ENCODE measurements at regions not wholly inside any gene's neighbourhood (a gene's known extent, or its start where the extent isn't known, plus 50 kb on each side); places are given as distances from the start of the nearest gene placed in this dataset.
A peak's percentile ranks its signal among the peaks of the same experiment; 100 is the strongest.

DNA sequence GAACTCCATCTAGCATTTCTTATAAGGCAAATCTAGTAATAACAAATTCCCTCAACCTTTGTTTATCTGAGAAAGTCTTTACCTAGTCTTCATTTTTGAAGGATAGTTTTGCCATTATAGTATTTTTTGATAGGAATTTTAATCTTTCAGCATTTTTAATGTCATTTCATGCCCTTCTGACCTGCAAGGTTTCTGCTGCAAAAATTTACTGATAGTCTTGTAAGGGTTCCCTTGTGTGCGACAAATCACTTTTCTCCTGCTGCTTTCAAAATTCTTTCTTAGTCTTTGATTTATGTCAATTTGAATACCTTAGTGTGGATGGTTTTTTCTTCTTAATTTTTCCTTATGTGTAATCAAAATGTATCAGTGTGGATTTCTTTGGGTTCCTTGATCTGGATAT, 297.5 kb upstream of the FAM78B start:
- no peak for TF ChIP-seq CTCF (IDR thresholded peaks at IDR 0.05)

DNA sequence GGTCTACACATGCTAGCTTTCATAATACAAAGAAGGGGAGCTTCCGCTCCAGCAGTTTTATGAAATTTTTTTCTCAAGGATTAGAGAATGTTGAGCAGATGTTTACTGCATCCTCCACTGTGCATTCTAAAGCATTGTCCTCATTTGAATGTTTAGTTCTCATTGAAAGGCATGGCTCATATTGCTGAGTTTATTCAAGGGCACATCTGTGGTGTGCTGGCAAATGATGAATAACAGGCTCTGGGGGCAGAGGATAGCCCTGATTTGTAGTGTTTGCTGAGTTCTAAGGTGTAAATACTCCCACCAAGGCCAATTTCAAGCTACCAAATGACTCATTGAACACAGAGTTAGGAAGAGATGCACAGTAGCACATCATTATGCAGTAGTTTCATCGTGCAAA, 303.2 kb upstream of the FAM78B start:
- no peak for TF ChIP-seq CTCF (IDR thresholded peaks at IDR 0.05)

- TF ChIP-seq CTCF (IDR thresholded peaks at IDR 0.05) = no peak
Measured at GRCh38 chr1:166470441-166470840, 303.6 kb upstream of the FAM78B start.

- no peak for TF ChIP-seq CTCF (IDR thresholded peaks at IDR 0.05)
Measured at GRCh38 chr1:166471359-166471758, 304.6 kb upstream of the FAM78B start.

DNA sequence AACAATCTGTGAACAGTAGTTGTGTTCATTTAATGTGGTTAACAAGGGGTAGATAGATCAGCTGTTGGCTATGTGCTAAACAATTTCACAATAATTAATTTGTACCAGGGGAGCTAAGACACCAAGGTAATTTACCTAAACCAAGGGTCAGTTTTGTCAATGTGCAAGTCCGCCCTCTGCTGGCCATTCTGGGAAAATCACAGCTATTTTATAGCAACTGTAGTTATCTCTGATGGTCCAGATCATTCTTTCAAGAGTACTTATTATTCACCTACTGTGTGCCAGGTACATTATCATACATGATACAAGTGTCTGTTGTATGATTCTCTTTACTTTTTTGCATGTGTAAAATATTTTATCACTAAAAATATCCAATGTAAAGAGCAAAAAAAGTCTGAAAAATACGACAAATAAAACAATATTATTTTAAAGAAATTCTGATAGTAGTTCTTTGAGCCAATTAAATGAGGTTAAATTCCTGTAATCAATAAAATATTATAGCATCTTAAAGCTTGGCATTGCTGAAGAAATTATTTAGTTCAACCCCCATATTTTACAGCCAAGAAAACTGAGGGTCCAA, 312.3 kb upstream of the FAM78B start:
- TF ChIP-seq CTCF (IDR thresholded peaks at IDR 0.05) = peak; percentile 92

GRCh38 chr1:166484471-166484870, 317.7 kb upstream of the FAM78B start:
- TF ChIP-seq CTCF (IDR thresholded peaks at IDR 0.05) = no peak

- no peak for TF ChIP-seq CTCF (IDR thresholded peaks at IDR 0.05)
Measured at GRCh38 chr1:166484871-166485270, 318.1 kb upstream of the FAM78B start.

DNA sequence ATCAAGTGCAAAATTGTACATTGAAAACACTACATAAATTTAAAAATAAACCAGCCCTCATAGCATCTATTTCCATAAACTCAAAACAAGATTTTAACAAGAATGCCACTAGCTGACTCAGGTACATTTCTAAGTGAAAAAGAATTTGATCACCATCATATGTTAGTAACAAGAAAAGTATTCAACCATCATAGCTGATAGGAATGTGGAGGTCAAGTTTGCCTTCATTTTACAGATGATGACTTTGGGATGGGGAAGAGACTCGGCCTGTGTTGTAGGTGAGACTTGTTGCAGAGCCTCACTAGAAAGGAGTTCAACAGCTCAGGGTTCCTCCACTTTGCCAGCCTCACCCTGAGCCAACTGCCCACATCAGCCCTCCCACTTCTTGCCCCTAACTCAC, 318.8 kb upstream of the FAM78B start:
- no peak for TF ChIP-seq CTCF (IDR thresholded peaks at IDR 0.05)

All from LNCAP (cell line).